Right atrium auricular region (tissue), 2 donors: ENCODE measurements at regions not wholly inside any gene's neighbourhood (a gene's known extent, or its start where the extent isn't known, plus 50 kb on each side); places are given as distances from the start of the nearest gene placed in this dataset.

ENCODE experiments used
- DNase-seq: peaks from one replicate; pipeline ENCODE4 v3.0.0-alpha.2; 2019; ENCODE audit warnings: low spot score
- H3K27ac ChIP-seq, 2 donors: fragments of 200-600 bp; sonication (generic); 1 replicate in 1 of 2; 2 replicates in 1 of 2; pipeline ENCODE4 v1.5.1; 2016 to 2019
- H3K27me3 ChIP-seq, 2 donors: fragments of 200-600 bp; sonication (generic); one replicate each; pipeline versions ENCODE4 v1.5.1 to v1.6.0; 2017 to 2019
- H3K36me3 ChIP-seq: fragments of 200-600 bp; sonication (generic); one replicate; pipeline ENCODE4 v1.5.1; 2016
- H3K4me1 ChIP-seq, 2 donors: fragments of 200-600 bp; sonication (generic); one replicate each; pipeline versions ENCODE4 v1.5.1 to v1.6.0; 2017 to 2019
- H3K4me3 ChIP-seq, 2 donors: fragments of 200-600 bp; sonication (generic); 1 replicate in 1 of 2; 2 replicates in 1 of 2; pipeline ENCODE4 v1.5.1; 2017 to 2019; ENCODE audit warnings: mild to moderate bottlenecking in 1 of 2, moderate library complexity in 1 of 2
- H3K9me3 ChIP-seq, 2 donors: fragments of 200-600 bp; sonication (generic); one replicate each; pipeline ENCODE4 v1.5.1; 2019
- CTCF ChIP-seq, 2 donors: fragments of 200-600 bp; sonication (generic); IDR thresholded peaks; one replicate each; pipeline ENCODE4 v1.5.1; 2019; ENCODE audit warnings: antibody characterized with exemption in 2 of 2

GRCh38 chr11:57069942-57070341, 81.2 kb downstream of the OR5AK2 start:
- H3K4me1 ChIP-seq, result peaks cover 0 to 7% of the 10 kb centered on the region in 2 donors
- H3K9me3 ChIP-seq, result no peaks in the 10 kb centered on the region
- no peak overlapping the region for H3K27ac ChIP-seq
- DNase-seq, result no peak
- no peaks in the 10 kb centered on the region for H3K36me3 ChIP-seq
- no peaks in the 10 kb centered on the region for H3K27me3 ChIP-seq
- no peak for TF ChIP-seq CTCF (IDR thresholded peaks at IDR 0.05)
- no peak overlapping the region for H3K4me3 ChIP-seq

GRCh38 chr11:57071829-57072228, 83.1 kb downstream of the OR5AK2 start:
- no peak for TF ChIP-seq CTCF (IDR thresholded peaks at IDR 0.05)
- H3K27me3 ChIP-seq, result no peaks in the 10 kb centered on the region
- no peaks in the 10 kb centered on the region for H3K36me3 ChIP-seq

GRCh38 chr11:57072640-57073039, 83.9 kb downstream of the OR5AK2 start:
- no peak for TF ChIP-seq CTCF (IDR thresholded peaks at IDR 0.05)
- no peak for DNase-seq
- Histone ChIP-seq H3K4me1 (peaks cover 0 to 7% of the 10 kb centered on the region in 2 donors), H3K27ac (peak overlapping the region in 1 of 2 donors; percentile 7), H3K27me3 (no peaks in the 10 kb centered on the region), H3K9me3 (no peaks in the 10 kb centered on the region), H3K4me3 (no peak overlapping the region), H3K36me3 (no peaks in the 10 kb centered on the region)

More at GRCh38 chr11:57071829-57072228, 83.1 kb downstream of the OR5AK2 start:
- Histone ChIP-seq H3K9me3 (no peaks in the 10 kb centered on the region), H3K27ac (peak overlapping the region in 1 of 2 donors; percentile 7), H3K4me3 (no peak overlapping the region), H3K4me1 (peaks cover 0 to 7% of the 10 kb centered on the region in 2 donors)
- DNase-seq, result no peak

- Histone ChIP-seq H3K4me3 (no peak overlapping the region), H3K27me3 (no peaks in the 10 kb centered on the region), H3K27ac (no peak overlapping the region), H3K36me3 (no peaks in the 10 kb centered on the region), H3K4me1 (peaks cover 0 to 7% of the 10 kb centered on the region in 2 donors), H3K9me3 (no peaks in the 10 kb centered on the region)
- no peak for TF ChIP-seq CTCF (IDR thresholded peaks at IDR 0.05)
- no peak for DNase-seq
Observed at GRCh38 chr11:57073128-57073527, 84.4 kb downstream of the OR5AK2 start.

GRCh38 chr11:57081356-57081755, 92.6 kb downstream of the OR5AK2 start:
- H3K36me3 ChIP-seq, result no peaks in the 10 kb centered on the region
- no peaks in the 10 kb centered on the region for H3K9me3 ChIP-seq
- H3K27me3 ChIP-seq, result no peaks in the 10 kb centered on the region
- no peak overlapping the region for H3K4me3 ChIP-seq
- no peak overlapping the region for H3K27ac ChIP-seq
- no peak for DNase-seq
- H3K4me1 ChIP-seq, result no peaks in the 10 kb centered on the region
- TF ChIP-seq CTCF (IDR thresholded peaks at IDR 0.05), result no peak

GRCh38 chr11:57082125-57082524, 93.4 kb downstream of the OR5AK2 start:
- Histone ChIP-seq H3K4me1 (no peaks in the 10 kb centered on the region), H3K36me3 (no peaks in the 10 kb centered on the region), H3K9me3 (no peaks in the 10 kb centered on the region), H3K27me3 (no peaks in the 10 kb centered on the region), H3K27ac (no peak overlapping the region), H3K4me3 (no peak overlapping the region)
- no peak for TF ChIP-seq CTCF (IDR thresholded peaks at IDR 0.05)
- no peak for DNase-seq
